Loucy (cell line): ENCODE measurements at regions not wholly inside any gene's neighbourhood (a gene's known extent, or its start where the extent isn't known, plus 50 kb on each side); places are given as distances from the start of the nearest gene placed in this dataset.

Experiments used
- EZH2phosphoT487 ChIP-seq: fragments of 200-600 bp; IDR thresholded peaks from 2 replicates; pipeline ENCODE4 v1.6.1; 2018; ENCODE audit warnings: antibody characterized with exemption, mild to moderate bottlenecking, moderate library complexity, borderline replicate concordance
- TF ChIP-seq, protein P1 (sequence below): fragments of 200-600 bp; sonication (generic); conservative IDR thresholded peaks from 2 replicates; pipeline ENCODE4 v1.5.1; 2014; ENCODE audit warnings: mild to moderate bottlenecking, antibody characterized with exemption, low read length

DNA sequence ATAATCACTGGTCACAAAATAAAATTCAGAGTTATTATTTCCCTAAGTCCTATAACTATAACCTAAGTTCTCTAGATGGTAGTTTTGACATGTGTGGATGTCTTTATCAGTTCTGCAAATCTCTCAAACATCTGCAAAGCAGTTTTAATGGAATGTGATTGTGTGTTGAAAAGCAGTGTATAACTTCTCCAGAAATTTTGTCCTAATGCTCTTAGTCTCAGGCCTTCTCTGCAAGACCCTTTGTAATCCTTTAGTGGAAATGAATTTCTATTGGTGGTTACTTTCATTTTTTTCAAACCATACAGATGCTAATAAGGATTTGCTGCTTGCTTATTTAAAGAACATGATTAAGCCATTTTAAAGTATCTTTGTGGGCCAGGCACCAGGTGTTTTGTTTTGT, 75.5 kb upstream of the LHFPL2 start:
- TF ChIP-seq, protein P1, sequence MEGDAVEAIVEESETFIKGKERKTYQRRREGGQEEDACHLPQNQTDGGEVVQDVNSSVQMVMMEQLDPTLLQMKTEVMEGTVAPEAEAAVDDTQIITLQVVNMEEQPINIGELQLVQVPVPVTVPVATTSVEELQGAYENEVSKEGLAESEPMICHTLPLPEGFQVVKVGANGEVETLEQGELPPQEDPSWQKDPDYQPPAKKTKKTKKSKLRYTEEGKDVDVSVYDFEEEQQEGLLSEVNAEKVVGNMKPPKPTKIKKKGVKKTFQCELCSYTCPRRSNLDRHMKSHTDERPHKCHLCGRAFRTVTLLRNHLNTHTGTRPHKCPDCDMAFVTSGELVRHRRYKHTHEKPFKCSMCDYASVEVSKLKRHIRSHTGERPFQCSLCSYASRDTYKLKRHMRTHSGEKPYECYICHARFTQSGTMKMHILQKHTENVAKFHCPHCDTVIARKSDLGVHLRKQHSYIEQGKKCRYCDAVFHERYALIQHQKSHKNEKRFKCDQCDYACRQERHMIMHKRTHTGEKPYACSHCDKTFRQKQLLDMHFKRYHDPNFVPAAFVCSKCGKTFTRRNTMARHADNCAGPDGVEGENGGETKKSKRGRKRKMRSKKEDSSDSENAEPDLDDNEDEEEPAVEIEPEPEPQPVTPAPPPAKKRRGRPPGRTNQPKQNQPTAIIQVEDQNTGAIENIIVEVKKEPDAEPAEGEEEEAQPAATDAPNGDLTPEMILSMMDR: no peak
- TF ChIP-seq EZH2phosphoT487: no peak
